ENCODE measurements at regions not wholly inside any gene's neighbourhood (a gene's known extent, or its start where the extent isn't known, plus 50 kb on each side); places are given as distances from the start of the nearest gene placed in this dataset.

DNA sequence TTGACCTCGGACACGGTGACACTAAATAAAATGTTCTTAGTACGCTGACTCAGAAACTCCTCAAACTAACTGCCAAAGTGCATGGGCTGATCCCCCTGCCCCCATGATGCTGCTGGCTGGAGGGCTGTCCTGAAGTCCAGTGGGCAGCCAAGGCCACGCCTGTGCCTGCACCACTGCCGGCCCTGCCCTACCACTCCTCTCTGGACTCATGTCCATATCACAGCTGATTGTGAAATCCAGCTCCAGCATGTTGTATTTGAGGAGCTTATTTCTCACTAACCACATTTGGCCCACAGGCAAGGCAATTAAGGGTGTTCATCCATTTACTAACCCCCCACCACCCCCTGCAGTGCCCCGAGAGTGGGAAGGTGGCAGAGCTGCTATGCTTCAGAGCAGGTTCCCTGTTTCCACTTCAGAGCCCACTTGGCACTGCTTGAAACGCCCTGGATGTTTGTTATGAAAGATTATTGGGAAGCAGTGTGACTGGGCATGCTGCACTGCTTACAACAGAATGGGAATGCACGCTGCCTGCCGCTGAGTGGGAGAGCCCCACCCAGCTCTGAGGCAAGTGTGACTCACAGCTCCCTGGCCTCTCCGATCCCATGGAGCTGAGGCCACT is 114.0 kb downstream of the UQCRFS1 start:
- no peaks in the 10 kb centered on the region for H3K27me3 ChIP-seq (ENCODE audit: control insufficient read depth, insufficient read depth, low read length)
- no peaks in the 10 kb centered on the region for H3K9me3 ChIP-seq (ENCODE audit: control insufficient read depth, insufficient read depth, low read length)
- H3K4me3 ChIP-seq (ENCODE audit: low read length), result no peak overlapping the region
- H3K4me1 ChIP-seq (ENCODE audit: control insufficient read depth, insufficient read depth, low read length), result no peaks in the 10 kb centered on the region
- H3K27ac ChIP-seq (ENCODE audit: low read length), result no peak overlapping the region
- no peak for DNase-seq (ENCODE audit: low read depth, low spot score)
- WGBS (ENCODE audit: insufficient coverage, insufficient read length), result no CpG with 5 or more reads among the region's 10 CpGs
- H3K36me3 ChIP-seq (ENCODE audit: control insufficient read depth, insufficient read depth, low read length), result no peaks in the 10 kb centered on the region

GRCh38 chr19:29098091-29098490 is 114.9 kb downstream of the UQCRFS1 start:
- no peaks in the 10 kb centered on the region; the same call in 1 of the 2 replicates for H3K4me1 ChIP-seq (ENCODE audit: control insufficient read depth, insufficient read depth, low read length)
- no CpG with 5 or more reads among the region's 8 CpGs for WGBS (ENCODE audit: insufficient coverage, insufficient read length)

DNA sequence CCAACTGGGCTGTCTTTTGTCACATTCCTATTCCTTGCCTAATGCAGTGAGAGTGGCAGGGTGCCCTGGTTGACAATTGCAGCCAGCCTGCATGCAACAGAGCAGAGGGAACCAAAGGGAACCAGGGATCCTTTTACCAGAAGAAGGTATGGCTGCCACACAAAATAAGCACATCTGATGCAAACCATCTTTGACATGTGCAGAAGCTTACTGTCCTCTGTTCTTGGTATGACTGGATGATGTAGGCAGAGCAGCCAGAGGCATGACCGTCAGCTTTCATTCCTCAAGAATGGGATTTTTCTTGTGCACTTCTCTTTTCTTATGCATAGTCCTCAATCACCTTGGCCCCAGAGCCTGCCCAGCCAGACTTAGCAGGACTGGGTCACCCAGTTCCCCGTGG is 116.1 kb downstream of the UQCRFS1 start:
- no peaks in the 10 kb centered on the region for H3K27me3 ChIP-seq (ENCODE audit: control insufficient read depth, insufficient read depth, low read length)
- H3K36me3 ChIP-seq (ENCODE audit: control insufficient read depth, insufficient read depth, low read length), result no peaks in the 10 kb centered on the region
- H3K4me3 ChIP-seq (ENCODE audit: low read length), result no peak overlapping the region
- WGBS (ENCODE audit: insufficient coverage, insufficient read length), result no CpG with 5 or more reads among the region's 2 CpGs
- H3K27ac ChIP-seq (ENCODE audit: low read length), result no peak overlapping the region
- no peaks in the 10 kb centered on the region; the same call in 1 of the 2 replicates for H3K4me1 ChIP-seq (ENCODE audit: control insufficient read depth, insufficient read depth, low read length)
- no peak for DNase-seq (ENCODE audit: low read depth, low spot score)
- no peaks in the 10 kb centered on the region for H3K9me3 ChIP-seq (ENCODE audit: control insufficient read depth, insufficient read depth, low read length)

More at GRCh38 chr19:29098091-29098490, 114.9 kb downstream of the UQCRFS1 start:
- no peaks in the 10 kb centered on the region for H3K27me3 ChIP-seq (ENCODE audit: control insufficient read depth, insufficient read depth, low read length)
- no peak overlapping the region for H3K4me3 ChIP-seq (ENCODE audit: low read length)
- no peak for DNase-seq (ENCODE audit: low read depth, low spot score)
- no peak overlapping the region for H3K27ac ChIP-seq (ENCODE audit: low read length)
- H3K9me3 ChIP-seq (ENCODE audit: control insufficient read depth, insufficient read depth, low read length), result no peaks in the 10 kb centered on the region
- H3K36me3 ChIP-seq (ENCODE audit: control insufficient read depth, insufficient read depth, low read length), result no peaks in the 10 kb centered on the region

- Histone ChIP-seq H3K27ac (ENCODE audit: low read length) (no peak overlapping the region), H3K36me3 (ENCODE audit: control insufficient read depth, insufficient read depth, low read length) (no peaks in the 10 kb centered on the region), H3K4me3 (ENCODE audit: low read length) (no peak overlapping the region), H3K27me3 (ENCODE audit: control insufficient read depth, insufficient read depth, low read length) (no peaks in the 10 kb centered on the region), H3K9me3 (ENCODE audit: control insufficient read depth, insufficient read depth, low read length) (no peaks in the 10 kb centered on the region), H3K4me1 (ENCODE audit: control insufficient read depth, insufficient read depth, low read length) (peaks cover 1% of the 10 kb centered on the region; the same call in 1 of the 2 replicates)
- WGBS (ENCODE audit: insufficient coverage, insufficient read length), result no CpG with 5 or more reads among the region's 6 CpGs
- no peak for DNase-seq (ENCODE audit: low read depth, low spot score)
These were observed 119.4 kb downstream of the UQCRFS1 start for GRCh38 chr19:29093553-29093908.

DNA sequence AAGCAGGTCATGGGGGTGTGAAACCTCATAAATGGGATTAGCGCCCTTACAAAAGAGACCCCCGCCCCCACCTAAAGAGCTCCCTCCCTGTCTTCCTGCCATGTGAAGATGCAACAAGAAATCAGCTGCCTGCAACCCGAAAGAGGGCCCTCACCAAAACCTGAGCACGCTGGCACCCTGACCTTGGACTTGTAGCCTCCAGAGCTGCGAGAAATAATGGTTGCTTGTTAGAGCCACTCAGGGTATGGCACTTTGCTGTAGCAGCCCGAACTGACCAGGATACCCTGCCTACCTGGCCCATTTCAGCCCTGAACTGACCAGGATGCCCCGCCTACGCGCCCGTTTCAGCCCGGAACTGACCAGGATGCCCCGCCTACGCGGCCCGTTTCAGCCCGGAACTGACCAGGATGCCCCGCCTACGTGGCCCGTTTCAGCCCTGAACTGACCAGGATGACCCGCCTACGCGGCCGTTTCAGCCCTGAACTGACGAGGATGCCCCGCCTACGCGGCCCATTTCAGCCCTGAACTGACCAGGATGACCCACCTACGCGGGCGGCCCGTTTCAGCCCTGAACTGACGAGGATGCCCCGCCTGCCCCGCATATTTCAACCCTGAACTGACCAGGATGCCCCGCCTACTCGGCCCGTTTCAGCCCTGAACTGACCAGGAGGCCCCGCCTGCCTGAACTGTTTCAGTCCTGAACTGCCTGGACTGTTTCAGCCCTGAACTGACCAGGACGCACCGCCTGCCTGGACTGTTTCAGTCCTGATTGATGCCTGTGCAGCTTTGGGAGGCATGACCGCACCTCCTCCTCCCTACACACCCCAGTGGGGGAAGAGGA is 120.0 kb downstream of the UQCRFS1 start:
- Histone ChIP-seq H3K9me3 (ENCODE audit: control insufficient read depth, insufficient read depth, low read length) (no peaks in the 10 kb centered on the region), H3K27ac (ENCODE audit: low read length) (no peak overlapping the region), H3K27me3 (ENCODE audit: control insufficient read depth, insufficient read depth, low read length) (no peaks in the 10 kb centered on the region), H3K4me3 (ENCODE audit: low read length) (no peak overlapping the region), H3K36me3 (ENCODE audit: control insufficient read depth, insufficient read depth, low read length) (no peaks in the 10 kb centered on the region), H3K4me1 (ENCODE audit: control insufficient read depth, insufficient read depth, low read length) (peaks cover 1% of the 10 kb centered on the region; the same call in 1 of the 2 replicates)
- DNase-seq (ENCODE audit: low read depth, low spot score), result no peak
- no CpG with 5 or more reads among the region's 41 CpGs for WGBS (ENCODE audit: insufficient coverage, insufficient read length)

GRCh38 chr19:29090783-29091526 is 122.0 kb downstream of the UQCRFS1 start:
- Histone ChIP-seq H3K4me1 (ENCODE audit: control insufficient read depth, insufficient read depth, low read length) (peaks cover 1% of the 10 kb centered on the region; the same call in 1 of the 2 replicates), H3K9me3 (ENCODE audit: control insufficient read depth, insufficient read depth, low read length) (no peaks in the 10 kb centered on the region), H3K27me3 (ENCODE audit: control insufficient read depth, insufficient read depth, low read length) (no peaks in the 10 kb centered on the region), H3K27ac (ENCODE audit: low read length) (no peak overlapping the region), H3K36me3 (ENCODE audit: control insufficient read depth, insufficient read depth, low read length) (no peaks in the 10 kb centered on the region), H3K4me3 (ENCODE audit: low read length) (no peak overlapping the region)
- DNase-seq (ENCODE audit: low read depth, low spot score), result no peak
- WGBS (ENCODE audit: insufficient coverage, insufficient read length), result no CpG with 5 or more reads among the region's 7 CpGs

GRCh38 chr19:29089315-29089870 is 123.6 kb downstream of the UQCRFS1 start:
- no CpG with 5 or more reads among the region's 8 CpGs for WGBS (ENCODE audit: insufficient coverage, insufficient read length)
- H3K27ac ChIP-seq (ENCODE audit: low read length), result no peak overlapping the region
- DNase-seq (ENCODE audit: low read depth, low spot score), result no peak

GRCh38 chr19:29088761-29089160 is 124.2 kb downstream of the UQCRFS1 start:
- WGBS (ENCODE audit: insufficient coverage, insufficient read length), result no CpG with 5 or more reads among the region's 9 CpGs
- no peaks in the 10 kb centered on the region for H3K27me3 ChIP-seq (ENCODE audit: control insufficient read depth, insufficient read depth, low read length)
- H3K9me3 ChIP-seq (ENCODE audit: control insufficient read depth, insufficient read depth, low read length), result no peaks in the 10 kb centered on the region
- no peak overlapping the region for H3K27ac ChIP-seq (ENCODE audit: low read length)
- no peak for DNase-seq (ENCODE audit: low read depth, low spot score)
- no peaks in the 10 kb centered on the region for H3K36me3 ChIP-seq (ENCODE audit: control insufficient read depth, insufficient read depth, low read length)
- no peak overlapping the region for H3K4me3 ChIP-seq (ENCODE audit: low read length)
- peaks cover 1% of the 10 kb centered on the region; the same call in 1 of the 2 replicates for H3K4me1 ChIP-seq (ENCODE audit: control insufficient read depth, insufficient read depth, low read length)

More at GRCh38 chr19:29089315-29089870, 123.6 kb downstream of the UQCRFS1 start:
- Histone ChIP-seq H3K9me3 (ENCODE audit: control insufficient read depth, insufficient read depth, low read length) (no peaks in the 10 kb centered on the region), H3K27me3 (ENCODE audit: control insufficient read depth, insufficient read depth, low read length) (no peaks in the 10 kb centered on the region), H3K36me3 (ENCODE audit: control insufficient read depth, insufficient read depth, low read length) (no peaks in the 10 kb centered on the region), H3K4me3 (ENCODE audit: low read length) (no peak overlapping the region), H3K4me1 (ENCODE audit: control insufficient read depth, insufficient read depth, low read length) (peaks cover 1% of the 10 kb centered on the region; the same call in 1 of the 2 replicates)

GRCh38 chr19:29086646-29087045 is 126.3 kb downstream of the UQCRFS1 start:
- Histone ChIP-seq H3K27me3 (ENCODE audit: control insufficient read depth, insufficient read depth, low read length) (no peaks in the 10 kb centered on the region), H3K36me3 (ENCODE audit: control insufficient read depth, insufficient read depth, low read length) (no peaks in the 10 kb centered on the region), H3K27ac (ENCODE audit: low read length) (no peak overlapping the region), H3K4me1 (ENCODE audit: control insufficient read depth, insufficient read depth, low read length) (peaks cover 1% of the 10 kb centered on the region; the same call in 1 of the 2 replicates), H3K9me3 (ENCODE audit: control insufficient read depth, insufficient read depth, low read length) (no peaks in the 10 kb centered on the region), H3K4me3 (ENCODE audit: low read length) (no peak overlapping the region)
- WGBS (ENCODE audit: insufficient coverage, insufficient read length), result no CpG with 5 or more reads among the region's 10 CpGs
- DNase-seq (ENCODE audit: low read depth, low spot score), result no peak

GRCh38 chr19:29086182-29086581 is 126.8 kb downstream of the UQCRFS1 start:
- Histone ChIP-seq H3K27me3 (ENCODE audit: control insufficient read depth, insufficient read depth, low read length) (no peaks in the 10 kb centered on the region), H3K4me1 (ENCODE audit: control insufficient read depth, insufficient read depth, low read length) (peaks cover 1% of the 10 kb centered on the region; the same call in 1 of the 2 replicates), H3K9me3 (ENCODE audit: control insufficient read depth, insufficient read depth, low read length) (no peaks in the 10 kb centered on the region), H3K4me3 (ENCODE audit: low read length) (no peak overlapping the region), H3K36me3 (ENCODE audit: control insufficient read depth, insufficient read depth, low read length) (no peaks in the 10 kb centered on the region), H3K27ac (ENCODE audit: low read length) (no peak overlapping the region)
- WGBS (ENCODE audit: insufficient coverage, insufficient read length), result no CpG with 5 or more reads among the region's 7 CpGs
- DNase-seq (ENCODE audit: low read depth, low spot score), result no peak

Measured in iPS DF 6.9 (cell line).